ENCODE measurements at regions not wholly inside any gene's neighbourhood (a gene's known extent, or its start where the extent isn't known, plus 50 kb on each side); places are given as distances from the start of the nearest gene placed in this dataset.

DNA sequence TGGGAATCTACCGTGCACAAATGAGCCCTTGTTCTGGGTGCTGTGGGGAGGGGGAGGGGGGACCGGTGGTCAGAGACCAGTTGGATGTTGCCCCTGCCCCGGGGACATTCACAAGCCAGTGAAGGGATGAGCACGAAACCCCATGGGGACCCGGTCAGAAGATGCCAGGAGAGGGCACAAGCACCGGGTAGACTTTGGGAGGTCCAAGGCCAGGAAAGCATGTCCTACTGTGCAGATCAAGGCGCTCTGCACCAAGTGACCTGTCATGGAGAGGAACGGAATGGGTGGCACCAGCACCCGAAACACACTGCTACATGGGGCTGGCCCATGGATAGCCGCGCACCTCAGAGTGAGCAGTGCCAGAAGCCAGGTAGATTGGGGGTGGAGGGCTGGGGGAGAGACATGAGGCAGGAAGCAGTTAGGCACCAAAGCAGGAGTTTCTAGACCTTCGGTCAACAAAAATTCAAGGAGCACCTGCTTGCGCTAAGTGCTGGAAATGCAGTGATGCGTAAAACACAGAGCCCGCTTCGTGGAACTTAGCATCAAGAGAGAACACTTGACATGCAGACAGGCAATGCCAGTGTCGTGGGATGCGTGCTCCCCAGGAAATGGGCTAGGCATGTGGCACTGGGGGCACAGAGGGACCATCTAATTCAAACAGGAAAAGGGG lies 99.1 kb downstream of the CPN2 start:
- TF ChIP-seq, protein P1, sequence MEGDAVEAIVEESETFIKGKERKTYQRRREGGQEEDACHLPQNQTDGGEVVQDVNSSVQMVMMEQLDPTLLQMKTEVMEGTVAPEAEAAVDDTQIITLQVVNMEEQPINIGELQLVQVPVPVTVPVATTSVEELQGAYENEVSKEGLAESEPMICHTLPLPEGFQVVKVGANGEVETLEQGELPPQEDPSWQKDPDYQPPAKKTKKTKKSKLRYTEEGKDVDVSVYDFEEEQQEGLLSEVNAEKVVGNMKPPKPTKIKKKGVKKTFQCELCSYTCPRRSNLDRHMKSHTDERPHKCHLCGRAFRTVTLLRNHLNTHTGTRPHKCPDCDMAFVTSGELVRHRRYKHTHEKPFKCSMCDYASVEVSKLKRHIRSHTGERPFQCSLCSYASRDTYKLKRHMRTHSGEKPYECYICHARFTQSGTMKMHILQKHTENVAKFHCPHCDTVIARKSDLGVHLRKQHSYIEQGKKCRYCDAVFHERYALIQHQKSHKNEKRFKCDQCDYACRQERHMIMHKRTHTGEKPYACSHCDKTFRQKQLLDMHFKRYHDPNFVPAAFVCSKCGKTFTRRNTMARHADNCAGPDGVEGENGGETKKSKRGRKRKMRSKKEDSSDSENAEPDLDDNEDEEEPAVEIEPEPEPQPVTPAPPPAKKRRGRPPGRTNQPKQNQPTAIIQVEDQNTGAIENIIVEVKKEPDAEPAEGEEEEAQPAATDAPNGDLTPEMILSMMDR (IDR thresholded peaks at IDR 0.05; ENCODE audit: low read length), result no peak
- TF ChIP-seq EZH2 (optimal IDR thresholded peaks at IDR 0.05; ENCODE audit: low read depth, low read length), result no peak
- no peak for TF ChIP-seq EZH2phosphoT487 (IDR thresholded peaks at IDR 0.05; ENCODE audit: low read length)
